H1 (cell line): ENCODE measurements at regions not wholly inside any gene's neighbourhood (a gene's known extent, or its start where the extent isn't known, plus 50 kb on each side); places are given as distances from the start of the nearest gene placed in this dataset.
A peak's percentile ranks its signal among the peaks of the same experiment; 100 is the strongest.

ENCODE experiments used
- CTCF ChIA-PET: fragments of 300-600 bp; sonication (Branson Sonifier 250); formaldehyde crosslinking; loops from one replicate; lab custom pipeline; 2021; ENCODE audit not compliant: partially characterized antibody; lab: Charles Lee
- POLR2A ChIA-PET: fragments of 300-600 bp; sonication (Branson Sonifier 250); formaldehyde crosslinking; loops from one replicate; lab custom pipeline; 2021; ENCODE audit warnings: inconsistent platforms; ENCODE audit not compliant: partially characterized antibody; lab: Charles Lee
- DNase-seq, 2 experiments: peaks; one replicate each; pipeline versions ENCODE4 v3.0.0 to v3.0.0-alpha.2; 2010 to 2022; ENCODE audit warnings: low spot score in 2 of 2, low read depth in 1 of 2, mixed read lengths in 1 of 2
- FAIRE-seq: peaks from 2 replicates; lab custom pipeline; 2011; peaks lifted over from hg19 to GRCh38; lab: Jason Lieb, UNC
- H2AFZ ChIP-seq: 2 replicates; pipeline ENCODE4 v1.8.1; 2012; ENCODE audit warnings: low read length, inconsistent platforms
- H2AK5ac ChIP-seq: 2 replicates; pipeline ENCODE4 v1.6.1; 2013; ENCODE audit warnings: low read depth, low read length
- H2BK120ac ChIP-seq: replicated peaks from 2 replicates; pipeline ENCODE3; 2013; ENCODE audit warnings: low read depth, low read length, inconsistent platforms
- H2BK12ac ChIP-seq: 2 replicates; pipeline ENCODE4 v1.6.1; 2013; ENCODE audit warnings: low read depth, low read length
- H2BK15ac ChIP-seq: 2 replicates; pipeline ENCODE4 v1.6.1; 2013; ENCODE audit warnings: low read length
- H2BK20ac ChIP-seq: 2 replicates; pipeline ENCODE4 v1.6.1; 2013; ENCODE audit warnings: low read length
- H2BK5ac ChIP-seq: 2 replicates; pipeline ENCODE4 v1.6.1; 2013; ENCODE audit warnings: low read depth, low read length
- H3K14ac ChIP-seq: 2 replicates; pipeline ENCODE4 v1.6.1; 2013; ENCODE audit warnings: inconsistent platforms; ENCODE audit not compliant: insufficient read length
- H3K18ac ChIP-seq: 2 replicates; pipeline ENCODE4 v1.6.1; 2013; ENCODE audit warnings: low read length; ENCODE audit errors: extremely low read depth
- H3K23ac ChIP-seq: 2 replicates; pipeline ENCODE4 v1.6.1; 2013; ENCODE audit warnings: inconsistent platforms; ENCODE audit not compliant: insufficient read length
- H3K23me2 ChIP-seq: 2 replicates; pipeline ENCODE4 v1.6.1; 2013; ENCODE audit warnings: low read depth, low read length
- H3K27ac ChIP-seq: 2 replicates; pipeline ENCODE4 v1.6.1; 2011; ENCODE audit warnings: low read depth, low read length, inconsistent platforms
- H3K27me3 ChIP-seq, 4 experiments: replicated peaks in 1 of 4; 1 replicate in 1 of 4; 2 replicates in 3 of 4; pipeline versions ENCODE4 v1.6.1 to v1.8.1; 2011 to 2013; ENCODE audit warnings: low read length in 3 of 4, mild to moderate bottlenecking in 3 of 4, inconsistent platforms in 2 of 4, mixed read lengths in 2 of 4, moderate library complexity in 1 of 4; ENCODE audit not compliant: control insufficient read depth in 3 of 4, insufficient read depth in 3 of 4; ENCODE audit errors: extremely low read depth in 1 of 4
- H3K36me3 ChIP-seq, 4 experiments: 2 replicates each; pipeline versions ENCODE4 v1.6.1 to v1.8.1; 2011 to 2013; ENCODE audit warnings: mild to moderate bottlenecking in 4 of 4, low read length in 3 of 4, moderate library complexity in 2 of 4, control low read depth in 1 of 4, inconsistent platforms in 1 of 4; ENCODE audit not compliant: insufficient read depth in 4 of 4, control insufficient read depth in 2 of 4
- H3K4ac ChIP-seq: replicated peaks from 2 replicates; pipeline ENCODE3; 2013; ENCODE audit warnings: low read length, low read depth, mixed read lengths, inconsistent platforms; ENCODE audit not compliant: insufficient read length
- H3K4me1 ChIP-seq, 4 experiments: replicated peaks in 1 of 4; 1 replicate in 1 of 4; 2 replicates in 3 of 4; pipeline versions ENCODE4 v1.6.1 to v1.8.1; 2011 to 2013; ENCODE audit warnings: low read length in 3 of 4, inconsistent platforms in 2 of 4, mixed read lengths in 1 of 4; ENCODE audit not compliant: insufficient read depth in 4 of 4, control insufficient read depth in 3 of 4
- H3K4me2 ChIP-seq, 2 experiments: 2 replicates each; pipeline versions ENCODE4 v1.6.1 to v1.8.1; 2011 to 2013; ENCODE audit warnings: low read depth in 2 of 2, low read length in 2 of 2, control low read depth in 1 of 2, inconsistent platforms in 1 of 2, mild to moderate bottlenecking in 1 of 2; ENCODE audit not compliant: insufficient read depth in 1 of 2
- H3K4me3 ChIP-seq, 4 experiments: fragments of 200-600, 300-600 bp in 1 of 4; sonication (generic), shearing (Covaris generic), sonication (Bioruptor Twin) in 1 of 4; 2 replicates each; pipeline versions ENCODE4 v1.5.1 to v1.8.1; 2011 to 2016; ENCODE audit warnings: low read length in 4 of 4, low read depth in 3 of 4, control low read depth in 2 of 4, inconsistent platforms in 2 of 4, mild to moderate bottlenecking in 2 of 4, mixed read lengths in 1 of 4, moderate library complexity in 1 of 4; ENCODE audit not compliant: insufficient read depth in 2 of 4; ENCODE audit errors: extremely low read depth in 1 of 4
- H3K56ac ChIP-seq: replicated peaks from 2 replicates; pipeline ENCODE3; 2013; ENCODE audit warnings: low read depth, mild to moderate bottlenecking, mixed read lengths, low read length, inconsistent platforms; ENCODE audit not compliant: insufficient read length
- H3K79me1 ChIP-seq: 2 replicates; pipeline ENCODE4 v1.6.1; 2013; ENCODE audit warnings: low read depth, low read length, control low read depth
- H3K79me2 ChIP-seq, 2 experiments: 2 replicates each; pipeline versions ENCODE4 v1.6.1 to v1.8.1; 2012 to 2013; ENCODE audit warnings: low read length in 2 of 2, mild to moderate bottlenecking in 2 of 2, inconsistent platforms in 1 of 2; ENCODE audit not compliant: insufficient read depth in 2 of 2, control insufficient read depth in 1 of 2
- H3K9ac ChIP-seq, 4 experiments: replicated peaks in 1 of 4; 1 replicate in 1 of 4; 2 replicates in 3 of 4; pipeline versions ENCODE4 v1.6.1 to v1.8.1; 2011 to 2013; ENCODE audit warnings: low read depth in 3 of 4, low read length in 3 of 4, control low read depth in 2 of 4, mild to moderate bottlenecking in 2 of 4, moderate library complexity in 2 of 4, inconsistent platforms in 1 of 4; ENCODE audit errors: extremely low read depth in 1 of 4
- H3K9me3 ChIP-seq, 2 experiments: 2 replicates each; pipeline versions ENCODE4 v1.6.1 to v1.8.1; 2012 to 2013; ENCODE audit warnings: mild to moderate bottlenecking in 2 of 2, moderate library complexity in 2 of 2, control low read depth in 1 of 2, inconsistent platforms in 1 of 2, low read depth in 1 of 2, low read length in 1 of 2, mixed read lengths in 1 of 2; ENCODE audit not compliant: insufficient read depth in 2 of 2
- H4K20me1 ChIP-seq, 2 experiments: replicated peaks in 1 of 2; 2 replicates each; pipeline versions ENCODE3 to v1.8.1; 2011 to 2013; ENCODE audit warnings: inconsistent platforms in 2 of 2, low read length in 2 of 2, mild to moderate bottlenecking in 1 of 2; ENCODE audit not compliant: insufficient read depth in 2 of 2, control insufficient read depth in 1 of 2
- H4K5ac ChIP-seq: 2 replicates; pipeline ENCODE4 v1.6.1; 2013; ENCODE audit warnings: low read length, low read depth, mixed read lengths, inconsistent platforms; ENCODE audit not compliant: insufficient read length
- H4K8ac ChIP-seq: 2 replicates; pipeline ENCODE4 v1.8.0; 2013; ENCODE audit warnings: mild to moderate bottlenecking, moderate library complexity, low read length, inconsistent platforms; ENCODE audit not compliant: insufficient read depth; ENCODE audit errors: extremely low read depth
- H4K91ac ChIP-seq: replicated peaks from 2 replicates; pipeline ENCODE3; 2013; ENCODE audit warnings: low read length, mixed read lengths, inconsistent platforms; ENCODE audit not compliant: insufficient read length
- CTBP2 ChIP-seq: IDR thresholded peaks from 2 replicates; pipeline ENCODE4 v1.7.0; 2011; ENCODE audit warnings: borderline replicate concordance, mild to moderate bottlenecking, moderate library complexity, mixed read lengths, low read length; ENCODE audit not compliant: insufficient read depth, insufficient read length
- RAD21 ChIP-seq, 2 experiments: IDR thresholded peaks in 1 of 2; conservative IDR thresholded peaks in 1 of 2; 2 replicates each; pipeline ENCODE4 v1.6.1; 2011; ENCODE audit warnings: low read depth in 2 of 2, low read length in 2 of 2, improper control_type of control experiment in 1 of 2, inconsistent platforms in 1 of 2, mild to moderate bottlenecking in 1 of 2, moderate library complexity in 1 of 2
- WGBS, 2 experiments: shearing (Covaris generic) in 1 of 2; methylation state at CpG; one replicate each; pipeline versions ENCODE4 v1.1.6 to v1.1.7; 2013 to 2015; ENCODE audit warnings: low lambda C conversion rate in 2 of 2, mixed read lengths in 2 of 2, inconsistent platforms in 1 of 2, low coverage in 1 of 2, missing lambda C conversion rate in 1 of 2; ENCODE audit not compliant: insufficient replicate concordance in 2 of 2, insufficient coverage in 1 of 2, insufficient read length in 1 of 2; ENCODE audit errors: extremely low coverage in 1 of 2, missing lambda C conversion rate in 1 of 2; 5-methylcytosine and 5-hydroxymethylcytosine counted together

DNA sequence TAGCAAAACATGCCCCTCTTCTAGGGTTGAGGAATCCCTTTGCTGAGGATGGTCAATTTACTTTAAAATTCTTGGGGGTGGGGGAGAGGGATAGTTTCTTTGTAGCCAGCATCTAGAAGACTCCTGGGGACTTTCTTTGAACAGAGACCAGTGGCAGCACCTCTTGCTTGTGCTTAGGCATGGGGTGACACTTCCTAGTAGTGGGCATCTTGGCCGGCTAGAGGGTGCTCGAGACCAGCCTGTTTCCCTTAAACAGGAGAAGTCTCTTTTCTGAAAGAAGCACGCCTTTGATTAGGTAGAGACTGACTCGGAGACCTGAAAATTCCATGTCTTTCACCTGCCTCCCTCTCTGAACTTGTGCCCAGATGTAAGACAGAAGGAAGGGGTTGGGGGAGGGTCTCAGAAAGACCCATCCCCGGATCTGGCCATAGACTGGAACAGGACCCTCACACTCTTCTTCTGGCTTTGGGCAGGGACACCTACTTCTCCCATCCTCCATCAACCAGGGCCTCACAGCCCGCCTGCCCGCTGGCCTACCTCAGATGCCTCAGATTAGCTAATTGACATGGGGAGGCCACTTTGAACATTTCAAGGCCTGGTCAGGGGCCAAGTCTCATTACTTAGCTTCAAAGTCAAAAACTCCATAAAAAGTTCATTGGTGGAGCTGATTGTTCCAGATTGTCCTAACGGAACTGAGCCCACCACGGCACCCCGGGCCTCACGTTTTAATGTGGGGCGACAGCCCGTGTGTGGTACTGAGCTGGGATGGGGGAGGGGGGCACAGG lies 172.2 kb downstream of the CDC5L start:
- no peak overlapping the region for H3K4me2 ChIP-seq
- no peak overlapping the region for H3K18ac ChIP-seq
- peak overlapping the region; percentile 68; the same call in 1 of the 2 replicates for H2BK12ac ChIP-seq
- H4K8ac ChIP-seq: no peak overlapping the region; the same call in 1 of the 2 replicates
- no peak overlapping the region for H4K91ac ChIP-seq
- H2AFZ ChIP-seq: no peak overlapping the region
- no peak overlapping the region for H2BK5ac ChIP-seq
- no peak overlapping the region for H3K4ac ChIP-seq
- no peak overlapping the region for H3K14ac ChIP-seq
- POLR2A ChIA-PET: no interaction called here
- H3K79me2 ChIP-seq: no peaks in the 10 kb centered on the region
- H3K4me1 ChIP-seq: peaks cover 0 to 8% (median 1%) of the 10 kb centered on the region in 4 experiments; a peak in 3 of 7 replicates
- H2BK120ac ChIP-seq: no peak overlapping the region
- no peaks in the 10 kb centered on the region for H3K36me3 ChIP-seq
- 83% methylated on average over 13 of the region's 13 CpGs; no CpG with 5 or more reads in 1 of the 2 experiments for WGBS, 2 experiments
- no peak overlapping the region for H2AK5ac ChIP-seq
- no peak for FAIRE-seq
- H2BK20ac ChIP-seq: no peak overlapping the region; the same call in 1 of the 2 replicates
- no peaks in the 10 kb centered on the region for H3K79me1 ChIP-seq
- H3K23me2 ChIP-seq: no peaks in the 10 kb centered on the region
- no peak overlapping the region for H3K4me3 ChIP-seq
- no peaks in the 10 kb centered on the region for H3K9me3 ChIP-seq
- no peaks in the 10 kb centered on the region for H4K20me1 ChIP-seq
- H3K27ac ChIP-seq: no peak overlapping the region
- H2BK15ac ChIP-seq: no peak overlapping the region
- H3K23ac ChIP-seq: no peak overlapping the region
- no peak for DNase-seq
- CTCF ChIA-PET: interaction anchor here (0.7 to 1.1 kb wide), 2 partner anchors 35 to 50 kb away, joined by 3 read pairs; no protein-coding TSS in a partner anchor
- TF ChIP-seq CTBP2 (no peak), RAD21 (IDR thresholded peaks at IDR 0.05 in 1 of 2, conservative IDR thresholded peaks at IDR 0.05 in 1 of 2; ENCODE audit: low read depth in 2 of 2, low read length in 2 of 2) (peak in 1 of 2 experiments; percentile 10; a peak in 1 of 4 replicates)
- TF ChIP-seq, all 59 proteins: peak for 1
- no peaks in the 10 kb centered on the region for H3K27me3 ChIP-seq
- no peak overlapping the region for H3K9ac ChIP-seq
- no peak overlapping the region for H4K5ac ChIP-seq
- H3K56ac ChIP-seq: no peak overlapping the region
